ENCODE measurements at regions not wholly inside any gene's neighbourhood (a gene's known extent, or its start where the extent isn't known, plus 50 kb on each side); places are given as distances from the start of the nearest gene placed in this dataset.

DNA sequence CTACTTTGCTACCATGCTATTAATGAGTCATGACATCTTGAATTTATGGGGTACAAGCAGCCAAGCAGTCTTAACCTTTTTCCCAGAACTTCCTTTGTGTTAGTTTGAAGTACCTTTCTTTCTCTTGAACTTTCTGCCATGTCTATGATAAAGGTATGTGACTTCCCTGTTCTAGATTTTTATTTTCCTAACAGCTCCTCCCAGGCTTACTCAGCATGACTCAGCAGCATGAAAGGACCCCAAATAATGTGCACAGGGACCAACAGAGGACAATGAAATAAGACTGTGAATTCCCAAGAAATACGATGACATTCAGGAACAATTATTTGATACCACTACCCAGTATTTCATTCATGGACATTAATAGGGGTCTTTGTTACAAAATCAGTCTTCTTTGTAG lies 60.0 kb downstream of the TTC6 start:
- BruUV-seq (replicated peaks) = no TSS peak
- DNase-seq (ENCODE audit: low read depth, low spot score) (no peak), ATAC-seq (no peak)
- ChIA-PET CTCF (no interaction called here), POLR2A (no interaction called here)
- intact Hi-C loops (cut with micrococcal nuclease; ENCODE audit: unreplicated experiment) (no loop called here), in situ Hi-C loops (cut with HindIII; ENCODE audit: low pct_unique_long_range_greater_than_20kb, low sequenced_read_pairs) (no loop called here)
- no peaks in the 10 kb centered on the region for H3K27me3 ChIP-seq (ENCODE audit: control insufficient read depth, insufficient read depth, low read length)
- no peak overlapping the region for H3K4me3 ChIP-seq (ENCODE audit: low read depth in 2 of 2, low read length in 2 of 2)
- H3K9me3 ChIP-seq (ENCODE audit: control insufficient read depth, insufficient read depth, low read depth, low read length) = no peaks in the 10 kb centered on the region
- H3K36me3 ChIP-seq (ENCODE audit: control insufficient read depth, insufficient read depth, low read length) = no peaks in the 10 kb centered on the region
- H3K4me1 ChIP-seq (ENCODE audit: control insufficient read depth, insufficient read depth, low read length) = no peaks in the 10 kb centered on the region
- no peak overlapping the region for H3K27ac ChIP-seq (ENCODE audit: low read length)
- TF ChIP-seq, protein P1, sequence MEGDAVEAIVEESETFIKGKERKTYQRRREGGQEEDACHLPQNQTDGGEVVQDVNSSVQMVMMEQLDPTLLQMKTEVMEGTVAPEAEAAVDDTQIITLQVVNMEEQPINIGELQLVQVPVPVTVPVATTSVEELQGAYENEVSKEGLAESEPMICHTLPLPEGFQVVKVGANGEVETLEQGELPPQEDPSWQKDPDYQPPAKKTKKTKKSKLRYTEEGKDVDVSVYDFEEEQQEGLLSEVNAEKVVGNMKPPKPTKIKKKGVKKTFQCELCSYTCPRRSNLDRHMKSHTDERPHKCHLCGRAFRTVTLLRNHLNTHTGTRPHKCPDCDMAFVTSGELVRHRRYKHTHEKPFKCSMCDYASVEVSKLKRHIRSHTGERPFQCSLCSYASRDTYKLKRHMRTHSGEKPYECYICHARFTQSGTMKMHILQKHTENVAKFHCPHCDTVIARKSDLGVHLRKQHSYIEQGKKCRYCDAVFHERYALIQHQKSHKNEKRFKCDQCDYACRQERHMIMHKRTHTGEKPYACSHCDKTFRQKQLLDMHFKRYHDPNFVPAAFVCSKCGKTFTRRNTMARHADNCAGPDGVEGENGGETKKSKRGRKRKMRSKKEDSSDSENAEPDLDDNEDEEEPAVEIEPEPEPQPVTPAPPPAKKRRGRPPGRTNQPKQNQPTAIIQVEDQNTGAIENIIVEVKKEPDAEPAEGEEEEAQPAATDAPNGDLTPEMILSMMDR (IDR thresholded peaks at IDR 0.05) = no peak
- no peak for TF ChIP-seq TCF7L2 (IDR thresholded peaks at IDR 0.05; ENCODE audit: low read depth, low read length)
- no peak for TF ChIP-seq SIN3A (IDR thresholded peaks at IDR 0.05; ENCODE audit: borderline replicate concordance, insufficient read depth, low read depth, low read length)
- TF ChIP-seq POLR2AphosphoS5 (IDR thresholded peaks at IDR 0.05; ENCODE audit: low read depth, low read length) = no peak
- TF ChIP-seq, protein P2, sequence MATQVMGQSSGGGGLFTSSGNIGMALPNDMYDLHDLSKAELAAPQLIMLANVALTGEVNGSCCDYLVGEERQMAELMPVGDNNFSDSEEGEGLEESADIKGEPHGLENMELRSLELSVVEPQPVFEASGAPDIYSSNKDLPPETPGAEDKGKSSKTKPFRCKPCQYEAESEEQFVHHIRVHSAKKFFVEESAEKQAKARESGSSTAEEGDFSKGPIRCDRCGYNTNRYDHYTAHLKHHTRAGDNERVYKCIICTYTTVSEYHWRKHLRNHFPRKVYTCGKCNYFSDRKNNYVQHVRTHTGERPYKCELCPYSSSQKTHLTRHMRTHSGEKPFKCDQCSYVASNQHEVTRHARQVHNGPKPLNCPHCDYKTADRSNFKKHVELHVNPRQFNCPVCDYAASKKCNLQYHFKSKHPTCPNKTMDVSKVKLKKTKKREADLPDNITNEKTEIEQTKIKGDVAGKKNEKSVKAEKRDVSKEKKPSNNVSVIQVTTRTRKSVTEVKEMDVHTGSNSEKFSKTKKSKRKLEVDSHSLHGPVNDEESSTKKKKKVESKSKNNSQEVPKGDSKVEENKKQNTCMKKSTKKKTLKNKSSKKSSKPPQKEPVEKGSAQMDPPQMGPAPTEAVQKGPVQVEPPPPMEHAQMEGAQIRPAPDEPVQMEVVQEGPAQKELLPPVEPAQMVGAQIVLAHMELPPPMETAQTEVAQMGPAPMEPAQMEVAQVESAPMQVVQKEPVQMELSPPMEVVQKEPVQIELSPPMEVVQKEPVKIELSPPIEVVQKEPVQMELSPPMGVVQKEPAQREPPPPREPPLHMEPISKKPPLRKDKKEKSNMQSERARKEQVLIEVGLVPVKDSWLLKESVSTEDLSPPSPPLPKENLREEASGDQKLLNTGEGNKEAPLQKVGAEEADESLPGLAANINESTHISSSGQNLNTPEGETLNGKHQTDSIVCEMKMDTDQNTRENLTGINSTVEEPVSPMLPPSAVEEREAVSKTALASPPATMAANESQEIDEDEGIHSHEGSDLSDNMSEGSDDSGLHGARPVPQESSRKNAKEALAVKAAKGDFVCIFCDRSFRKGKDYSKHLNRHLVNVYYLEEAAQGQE (IDR thresholded peaks at IDR 0.05; ENCODE audit: insufficient read depth in 1 of 2, low read depth in 2 of 2, low read length in 1 of 2) = no peak

DNA sequence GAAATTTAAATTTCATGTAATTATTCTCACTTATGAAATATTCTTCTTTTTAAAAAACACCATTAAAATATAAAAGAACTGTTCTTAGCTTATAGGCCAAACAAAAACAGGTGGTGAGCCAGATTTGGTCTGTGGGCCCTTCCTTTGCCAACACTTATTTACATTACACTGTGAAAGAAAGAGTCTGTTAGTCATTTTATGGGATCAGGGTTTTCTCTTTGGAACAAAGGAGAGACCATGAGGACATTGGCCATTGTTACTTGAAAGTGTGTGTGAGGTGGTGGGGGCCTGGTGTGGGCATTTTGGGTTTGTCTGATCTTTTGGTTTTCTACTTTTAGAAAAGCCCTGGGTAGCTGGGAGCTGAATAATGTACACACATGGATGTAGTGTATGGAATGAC lies 62.7 kb downstream of the TTC6 start:
- no peak for ATAC-seq
- in situ Hi-C loops (cut with HindIII; ENCODE audit: low pct_unique_long_range_greater_than_20kb, low sequenced_read_pairs) (no loop called here), intact Hi-C loops (cut with micrococcal nuclease; ENCODE audit: unreplicated experiment) (no loop called here)
- Histone ChIP-seq H3K9me3 (ENCODE audit: control insufficient read depth, insufficient read depth, low read depth, low read length) (no peaks in the 10 kb centered on the region), H3K4me3 (ENCODE audit: low read depth in 2 of 2, low read length in 2 of 2) (no peak overlapping the region), H3K27ac (ENCODE audit: low read length) (no peak overlapping the region), H3K27me3 (ENCODE audit: control insufficient read depth, insufficient read depth, low read length) (no peaks in the 10 kb centered on the region), H3K4me1 (ENCODE audit: control insufficient read depth, insufficient read depth, low read length) (no peaks in the 10 kb centered on the region), H3K36me3 (ENCODE audit: control insufficient read depth, insufficient read depth, low read length) (no peaks in the 10 kb centered on the region)
- no peak for DNase-seq (ENCODE audit: low read depth, low spot score)
- ChIA-PET POLR2A (interaction anchor here (0.6 kb wide), 1 partner anchor 75 kb away, joined by 3 read pairs; no protein-coding TSS in a partner anchor), CTCF (no interaction called here)
- TF ChIP-seq TCF7L2 (IDR thresholded peaks at IDR 0.05; ENCODE audit: low read depth, low read length) (no peak), SIN3A (IDR thresholded peaks at IDR 0.05; ENCODE audit: borderline replicate concordance, insufficient read depth, low read depth, low read length) (no peak), POLR2AphosphoS5 (IDR thresholded peaks at IDR 0.05; ENCODE audit: low read depth, low read length) (no peak)
- TF ChIP-seq, protein P2 (IDR thresholded peaks at IDR 0.05; ENCODE audit: insufficient read depth in 1 of 2, low read depth in 2 of 2, low read length in 1 of 2) = no peak
- TF ChIP-seq, protein P1 (IDR thresholded peaks at IDR 0.05) = no peak
- no TSS peak for BruUV-seq (replicated peaks)
